ENCODE measurements at regions not wholly inside any gene's neighbourhood (a gene's known extent, or its start where the extent isn't known, plus 50 kb on each side); places are given as distances from the start of the nearest gene placed in this dataset.

DNA sequence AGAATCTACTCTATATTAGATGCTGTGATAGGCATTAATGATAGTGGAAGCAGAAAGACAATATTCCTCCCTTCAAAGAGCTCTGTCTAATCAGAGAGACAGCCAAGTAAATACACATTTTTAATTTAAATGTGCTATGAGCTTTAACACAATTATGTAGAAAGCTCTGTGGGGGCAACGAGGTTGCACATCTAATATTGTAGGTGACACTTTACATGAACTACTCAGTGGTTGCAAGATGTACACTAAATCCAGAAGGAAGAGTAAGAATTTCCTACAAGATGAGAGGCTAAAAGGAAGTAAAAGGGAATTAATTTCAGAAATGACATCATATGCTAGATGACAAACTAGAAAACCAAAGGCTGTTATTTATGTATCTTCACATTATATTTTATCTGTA lies 120.9 kb downstream of the SPCS3 start:
- TF ChIP-seq CTCF (IDR thresholded peaks at IDR 0.05) = no peak
- TF ChIP-seq POLR2A (IDR thresholded peaks at IDR 0.05) = no peak
- TF ChIP-seq POLR2AphosphoS5 (IDR thresholded peaks at IDR 0.05) = no peak
- no peak for TF ChIP-seq EP300 (IDR thresholded peaks at IDR 0.05)
